Left lung (tissue), 4 donors: ENCODE measurements at regions not wholly inside any gene's neighbourhood (a gene's known extent, or its start where the extent isn't known, plus 50 kb on each side); places are given as distances from the start of the nearest gene placed in this dataset.

Experiments
- ATAC-seq: fragments of 200-7000 bp; cut with Tn5 transposase; one replicate; pipeline ENCODE4 v1.9.1; 2020; ENCODE audit warnings: moderate library complexity
- DNase-seq, 4 donors: peaks; one replicate each; pipeline ENCODE4 v3.0.0-alpha.2; 2013 to 2020
- H3K27ac ChIP-seq, 2 donors: fragments of 200-600 bp; sonication (generic) in 1 of 2; one replicate each; pipeline versions ENCODE4 v1.5.0 to v1.8.0; 2020 to 2021
- H3K27me3 ChIP-seq, 2 donors: fragments of 200-600 bp; sonication (generic) in 1 of 2; one replicate each; pipeline versions ENCODE4 v1.5.0 to v1.8.0; 2020 to 2021
- H3K36me3 ChIP-seq, 2 donors: fragments of 200-600 bp; sonication (generic) in 1 of 2; one replicate each; pipeline versions ENCODE4 v1.5.0 to v1.8.0; 2020 to 2021
- H3K4me1 ChIP-seq, 2 donors: fragments of 200-600 bp; one replicate each; pipeline ENCODE4 v1.8.0; 2021
- H3K4me3 ChIP-seq, 2 donors: fragments of 200-600 bp; sonication (generic) in 1 of 2; one replicate each; pipeline versions ENCODE4 v1.5.0 to v1.8.0; 2020 to 2021; ENCODE audit warnings: mild to moderate bottlenecking in 1 of 2
- H3K9me3 ChIP-seq, 2 donors: fragments of 200-600 bp; sonication (generic) in 1 of 2; one replicate each; pipeline versions ENCODE4 v1.5.0 to v1.8.0; 2020 to 2021
- CTCF ChIP-seq, 2 donors: fragments of 200-600 bp; sonication (generic) in 1 of 2; IDR thresholded peaks; one replicate each; pipeline versions ENCODE4 v1.5.0 to v1.8.0; 2021; ENCODE audit warnings: antibody characterized with exemption in 2 of 2
- intact Hi-C, 2 donors: fragments of 100-400 bp; cut with DNase I; formaldehyde crosslinking; loops; one replicate each; pipeline versions ENCODE4 v1.11.2 to v1.14.2; 2022
- donor health status: DM: no; HTN: yes; CAD: no.
- donor health status: DM: no; HTN: no; CAD: no.

GRCh38 chr13:98089246-98089645 lies 53.6 kb upstream of the FARP1 start:
- ATAC-seq (no peak), DNase-seq (no peak)
- Histone ChIP-seq H3K9me3 (peaks cover 0 to 3% of the 10 kb centered on the region in 2 donors), H3K27me3 (no peaks in the 10 kb centered on the region), H3K4me3 (no peak overlapping the region), H3K27ac (no peak overlapping the region), H3K4me1 (no peaks in the 10 kb centered on the region), H3K36me3 (no peaks in the 10 kb centered on the region)
- intact Hi-C loops = no loop called here
- no peak for TF ChIP-seq CTCF (IDR thresholded peaks at IDR 0.05)

- DNase-seq = no peak
- Histone ChIP-seq H3K4me3 (no peak overlapping the region), H3K4me1 (no peaks in the 10 kb centered on the region), H3K36me3 (no peaks in the 10 kb centered on the region), H3K9me3 (peaks cover 0 to 3% of the 10 kb centered on the region in 2 donors), H3K27me3 (no peaks in the 10 kb centered on the region), H3K27ac (no peak overlapping the region)
- intact Hi-C loops = no loop called here
- ATAC-seq = no peak
- no peak for TF ChIP-seq CTCF (IDR thresholded peaks at IDR 0.05)
These were observed 50.0 kb upstream of the FARP1 start for GRCh38 chr13:98092888-98093287.
